NCI-H2107 treated with DMSO at 0.1 percent for 48 hours (cell line): ENCODE measurements at regions not wholly inside any gene's neighbourhood (a gene's known extent, or its start where the extent isn't known, plus 50 kb on each side); places are given as distances from the start of the nearest gene placed in this dataset.
A peak's percentile ranks its signal among the peaks of the same experiment; 100 is the strongest.
"Not testable (repeated sequence)": the region's sequence is repeated elsewhere in the genome, so short reads cannot be mapped to it uniquely, and the experiment has no call there.

Experiments
- DNase-seq: peaks from one replicate; lab custom pipeline; 2025; ENCODE audit not compliant: unreplicated experiment; lab: John Stamatoyannopoulos, UW

DNA sequence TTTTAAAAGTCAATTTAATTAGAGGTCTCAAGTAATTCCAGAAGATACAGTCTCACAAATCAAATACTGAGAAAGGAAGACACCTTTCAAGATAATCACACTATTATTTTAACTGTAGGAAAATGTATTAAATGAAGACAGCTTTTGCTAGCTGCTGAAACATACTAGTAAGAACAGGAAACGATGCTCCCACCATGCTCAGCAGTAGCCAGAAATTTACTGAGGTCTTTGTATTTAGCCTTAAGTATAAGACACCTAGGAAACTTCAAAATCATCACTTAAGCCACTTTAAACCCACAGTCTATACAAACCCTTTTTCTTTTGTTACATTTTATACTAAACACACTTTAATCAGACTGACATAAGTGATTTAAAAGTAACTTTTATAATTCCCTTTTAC lies 72.7 kb upstream of the NPIPB12 start:
- not testable (repeated sequence) for DNase-seq

DNA sequence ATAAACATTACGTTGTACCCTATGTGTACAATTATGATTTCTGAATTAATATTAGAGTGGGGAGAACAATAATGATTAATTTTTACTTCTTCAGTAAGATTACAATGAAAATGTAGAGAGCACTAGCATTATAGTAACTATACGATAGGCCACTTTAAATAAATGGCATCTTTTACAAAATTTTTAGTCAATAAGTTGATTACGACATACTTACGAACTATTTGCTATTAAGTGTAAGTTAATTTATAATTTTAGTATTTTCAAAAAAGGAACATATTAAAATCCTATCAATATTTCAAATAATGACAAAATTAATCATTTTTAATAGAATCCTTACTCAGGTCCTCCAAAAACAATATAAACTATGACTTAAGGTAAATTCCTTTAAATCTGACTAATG lies 75.6 kb upstream of the NPIPB12 start:
- DNase-seq: not testable (repeated sequence)

DNA sequence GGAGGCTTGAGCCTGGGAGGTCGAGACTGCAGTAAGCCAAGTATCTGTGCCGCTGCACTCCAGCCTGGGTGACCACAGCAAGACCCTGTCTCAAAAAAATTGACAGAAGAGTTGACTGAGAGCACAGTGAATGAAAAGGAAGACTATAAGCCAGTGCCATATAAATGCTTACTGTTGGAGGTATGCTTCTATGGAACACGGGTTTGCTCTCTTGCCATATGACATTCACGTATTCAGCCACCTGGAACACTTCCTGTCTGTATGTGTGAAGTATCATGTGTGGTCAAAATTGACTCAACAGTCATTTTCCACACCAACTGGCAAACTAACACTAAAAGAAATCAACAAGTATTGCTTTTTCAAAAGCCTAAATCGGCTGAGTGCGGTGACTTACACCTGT lies 71.1 kb upstream of the SPN start:
- not testable (repeated sequence) for DNase-seq

- not testable (repeated sequence) for DNase-seq
Measured at GRCh38 chr16:29594269-29594925, 68.7 kb upstream of the SPN start.

- DNase-seq: peak; percentile 43
Measured at GRCh38 chr16:29594926-29595838, 67.9 kb upstream of the SPN start.

GRCh38 chr16:29597030-29597429 lies 66.0 kb upstream of the SPN start:
- not testable (repeated sequence) for DNase-seq

- DNase-seq: not testable (repeated sequence)
Measured at GRCh38 chr16:29600111-29601000, 62.7 kb upstream of the SPN start.

GRCh38 chr16:29602247-29602625 lies 60.8 kb upstream of the SPN start:
- not testable (repeated sequence) for DNase-seq

GRCh38 chr16:29602683-29603088 lies 60.4 kb upstream of the SPN start:
- DNase-seq: not testable (repeated sequence)

DNA sequence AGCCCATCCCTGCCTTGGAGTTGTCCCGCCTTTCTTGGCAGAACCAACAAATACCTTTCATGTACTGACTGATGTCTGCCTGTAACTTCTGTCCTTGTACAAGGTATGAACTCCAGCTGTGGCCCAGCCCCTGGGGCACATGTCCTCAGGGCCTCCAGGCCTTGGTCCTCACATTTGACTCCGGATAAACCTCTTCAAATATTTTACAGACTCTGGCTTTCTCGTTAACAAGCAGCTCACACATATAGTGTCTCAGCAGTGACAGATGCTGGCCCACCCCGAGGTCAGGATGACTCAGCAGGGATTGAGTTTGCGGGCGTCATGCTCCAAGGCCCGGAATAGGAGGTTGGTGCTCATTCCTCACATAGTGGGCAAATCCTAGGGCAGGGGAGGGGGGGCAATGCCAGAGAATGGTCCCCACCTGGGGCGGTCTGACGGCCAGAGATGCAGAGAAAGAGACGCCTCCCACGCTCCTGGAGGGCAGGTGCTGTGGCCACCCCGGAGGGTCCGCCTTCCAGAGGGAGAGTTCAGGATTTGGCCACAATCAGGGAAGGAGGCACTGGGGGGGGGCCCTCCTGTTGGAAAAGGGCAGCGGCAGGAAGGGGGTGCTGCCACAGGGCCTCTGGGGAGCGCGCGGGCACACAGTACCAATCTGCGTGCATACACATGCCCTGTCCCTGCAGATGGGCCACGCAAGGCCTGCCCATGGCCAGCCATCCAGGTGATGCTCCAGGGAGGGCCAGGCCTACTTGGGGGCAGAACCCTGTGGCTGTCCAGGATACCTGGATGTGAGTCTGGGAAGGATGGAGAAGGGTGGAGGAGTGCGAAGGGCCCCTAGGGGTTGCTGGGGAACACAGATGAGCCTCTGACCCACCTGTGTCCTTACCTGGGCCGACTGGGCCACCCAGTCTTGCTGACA lies 58.2 kb upstream of the SPN start:
- DNase-seq: not testable (repeated sequence)

DNA sequence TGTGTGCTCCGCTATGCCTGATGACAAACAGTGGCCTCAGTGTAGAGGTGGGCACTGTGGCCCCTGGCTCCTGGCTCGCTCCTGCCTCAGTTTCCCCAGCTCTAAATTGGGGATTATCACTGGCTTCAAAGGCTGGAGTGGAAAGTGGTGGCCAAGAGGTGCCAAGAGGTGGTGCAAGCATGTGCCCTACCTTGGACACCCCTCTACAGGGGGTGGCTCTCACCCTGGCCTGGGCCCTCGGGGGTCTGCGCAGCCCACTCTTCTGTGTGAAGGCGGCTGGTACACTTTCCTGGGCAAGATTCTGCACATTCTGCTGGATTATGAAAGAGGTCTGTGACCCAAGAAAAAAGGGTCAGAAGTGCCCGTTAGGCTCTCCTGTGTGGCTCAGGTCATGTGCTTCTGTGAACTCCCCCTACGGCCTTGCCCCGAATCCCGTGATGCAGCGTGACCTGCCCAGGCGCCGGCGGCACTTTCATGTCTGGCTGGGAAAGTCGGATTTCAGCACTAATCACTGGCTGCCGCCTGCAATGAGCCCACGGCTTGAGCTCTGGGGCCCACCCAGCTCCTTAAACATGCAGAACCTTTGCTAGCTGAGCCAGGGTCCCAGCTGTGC lies 57.3 kb upstream of the SPN start:
- not testable (repeated sequence) for DNase-seq

- not testable (repeated sequence) for DNase-seq
Measured at GRCh38 chr16:29606669-29607427, 56.2 kb upstream of the SPN start.

GRCh38 chr16:29607428-29607823 lies 55.6 kb upstream of the SPN start:
- not testable (repeated sequence) for DNase-seq

- not testable (repeated sequence) for DNase-seq
Measured at GRCh38 chr16:29612381-29613306, 50.4 kb upstream of the SPN start.
